NT2/D1 (cell line): ENCODE measurements at regions not wholly inside any gene's neighbourhood (a gene's known extent, or its start where the extent isn't known, plus 50 kb on each side); places are given as distances from the start of the nearest gene placed in this dataset.
"Not testable (repeated sequence)": the region's sequence is repeated elsewhere in the genome, so short reads cannot be mapped to it uniquely, and the experiment has no call there.

Source experiments
- DNase-seq: peaks from one replicate; pipeline ENCODE4 v3.0.0-alpha.2; 2011; ENCODE audit warnings: low read depth, low spot score
- H3K27me3 ChIP-seq: 2 replicates; pipeline ENCODE4 v1.6.0; 2011; ENCODE audit warnings: mild to moderate bottlenecking; ENCODE audit not compliant: insufficient read length, insufficient read depth
- H3K36me3 ChIP-seq: 2 replicates; pipeline ENCODE4 v1.6.1; 2011; ENCODE audit warnings: mild to moderate bottlenecking, low read length, mixed read lengths; ENCODE audit not compliant: insufficient read depth, insufficient read length
- H3K4me1 ChIP-seq: 2 replicates; pipeline ENCODE4 v1.5.1; 2011; ENCODE audit not compliant: insufficient read depth, insufficient read length
- H3K4me3 ChIP-seq: 2 replicates; pipeline ENCODE4 v1.5.1; 2011; ENCODE audit warnings: low read depth; ENCODE audit not compliant: insufficient read length
- H3K9ac ChIP-seq: 2 replicates; pipeline ENCODE4 v1.6.0; 2011; ENCODE audit warnings: low read depth; ENCODE audit not compliant: insufficient read length
- H3K9me3 ChIP-seq: 2 replicates; pipeline ENCODE4 v1.5.1; 2011; ENCODE audit warnings: mild to moderate bottlenecking, low read length; ENCODE audit not compliant: insufficient read depth
- SUZ12 ChIP-seq: IDR thresholded peaks from 2 replicates; pipeline ENCODE4 v1.6.1; 2011; ENCODE audit not compliant: insufficient read length, insufficient read depth; ENCODE audit errors: extremely low read depth
- YY1 ChIP-seq: IDR thresholded peaks from 2 replicates; pipeline ENCODE4 v1.6.1; 2011; ENCODE audit not compliant: insufficient read length, insufficient read depth
- ZNF274 ChIP-seq: IDR thresholded peaks from 2 replicates; pipeline ENCODE4 v1.6.1; 2011; ENCODE audit warnings: mild to moderate bottlenecking, low read depth, low read length

DNA sequence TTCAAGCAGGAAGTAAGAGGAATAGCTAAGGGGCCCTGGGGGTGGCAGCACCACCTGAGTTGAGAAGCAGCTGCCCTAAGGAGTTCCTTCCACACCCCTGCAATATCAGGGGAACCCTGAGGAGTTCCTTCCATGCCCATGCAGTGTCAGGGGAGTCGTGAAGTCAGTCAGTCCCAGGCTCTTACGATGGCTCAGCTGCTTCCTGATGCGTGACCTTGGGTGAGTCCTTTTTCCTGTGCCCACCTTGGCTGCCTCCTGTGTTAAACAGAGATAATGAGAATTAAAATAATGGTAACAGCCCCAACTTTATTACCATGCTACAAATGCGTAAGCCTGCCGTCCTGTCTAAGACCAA lies 181.1 kb downstream of the MIAT start:
- Histone ChIP-seq H3K4me1 (no peaks in the 10 kb centered on the region), H3K9ac (no peak overlapping the region), H3K9me3 (no peaks in the 10 kb centered on the region), H3K36me3 (no peaks in the 10 kb centered on the region), H3K27me3 (peaks cover 7% of the 10 kb centered on the region), H3K4me3 (no peak overlapping the region)
- no peak for TF ChIP-seq YY1
- no peak for TF ChIP-seq SUZ12
- TF ChIP-seq ZNF274, result no peak
- no peak for DNase-seq

DNA sequence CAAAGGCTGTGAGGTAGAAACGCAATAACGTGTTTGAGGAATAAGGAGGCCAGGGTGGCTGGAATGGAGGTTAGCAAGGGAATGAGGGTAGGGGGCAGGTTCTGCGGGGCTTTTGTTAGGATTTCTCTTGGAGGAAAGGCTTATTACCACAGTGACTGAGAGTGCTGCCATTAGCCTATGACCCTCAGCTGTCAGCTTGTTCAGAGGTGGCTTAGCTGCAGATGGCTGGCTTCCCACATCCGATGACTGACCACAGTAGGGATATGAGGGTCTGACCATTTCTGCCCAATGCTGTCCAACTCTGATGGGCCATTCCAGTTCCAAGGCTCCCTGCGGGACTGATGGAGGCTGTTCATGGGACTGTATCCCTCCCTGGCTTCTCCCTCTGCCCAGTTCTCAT lies 181.8 kb downstream of the MIAT start:
- Histone ChIP-seq H3K4me3 (no peak overlapping the region), H3K9ac (no peak overlapping the region), H3K4me1 (no peaks in the 10 kb centered on the region), H3K27me3 (peaks cover 7% of the 10 kb centered on the region), H3K36me3 (no peaks in the 10 kb centered on the region), H3K9me3 (no peaks in the 10 kb centered on the region)
- TF ChIP-seq YY1 (no peak), ZNF274 (no peak), SUZ12 (no peak)
- no peak for DNase-seq

DNA sequence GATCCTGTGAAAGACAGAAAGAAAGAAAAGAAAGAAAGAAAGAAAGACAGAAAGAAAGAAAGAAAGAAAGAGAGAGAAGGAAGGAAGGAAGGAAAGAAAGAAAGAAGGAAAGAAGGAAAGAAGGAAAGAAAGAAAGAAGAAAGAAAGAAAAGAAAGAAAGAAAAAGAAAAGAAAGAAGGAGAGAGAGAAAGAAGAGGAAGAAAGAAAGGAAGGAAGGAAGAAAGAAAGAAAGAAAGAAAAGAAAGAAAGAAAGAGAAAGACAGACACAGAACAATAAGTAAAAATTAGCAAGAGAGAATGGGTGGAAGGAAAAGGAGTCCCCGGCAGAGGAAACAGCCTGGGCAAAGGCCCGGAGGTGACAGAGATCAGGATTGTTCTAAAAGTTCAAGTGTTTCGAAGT lies 183.4 kb downstream of the MIAT start:
- H3K36me3 ChIP-seq, H3K9me3 ChIP-seq, H3K9ac ChIP-seq, H3K27me3 ChIP-seq, H3K4me1 ChIP-seq, H3K4me3 ChIP-seq, DNase-seq: not testable (repeated sequence)

DNA sequence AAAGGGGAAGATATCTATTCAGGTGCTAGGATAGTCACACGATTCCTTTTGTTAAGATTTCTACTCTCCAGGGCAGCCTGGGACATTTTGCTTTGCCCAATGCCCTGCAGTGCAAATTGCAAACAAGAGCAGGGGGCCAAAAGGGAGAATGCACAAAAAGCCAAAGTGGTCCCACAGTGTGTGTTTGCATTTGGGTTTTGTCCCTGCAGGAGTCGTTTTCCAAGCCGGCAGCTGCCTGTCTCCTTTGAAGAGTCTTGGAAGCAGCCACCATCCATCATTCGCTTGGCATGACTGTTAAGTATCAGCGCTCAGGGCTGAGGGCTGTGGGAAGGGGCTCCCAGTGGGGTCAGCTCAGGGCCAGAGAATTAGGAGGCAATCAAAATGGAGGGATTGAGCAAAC lies 184.7 kb downstream of the MIAT start:
- Histone ChIP-seq H3K4me3 (no peak overlapping the region), H3K36me3 (no peaks in the 10 kb centered on the region), H3K4me1 (no peaks in the 10 kb centered on the region), H3K27me3 (peaks cover 7% of the 10 kb centered on the region), H3K9ac (no peak overlapping the region), H3K9me3 (no peaks in the 10 kb centered on the region)
- DNase-seq, result no peak
- TF ChIP-seq SUZ12, result no peak
- TF ChIP-seq YY1, result no peak
- TF ChIP-seq ZNF274, result no peak

DNA sequence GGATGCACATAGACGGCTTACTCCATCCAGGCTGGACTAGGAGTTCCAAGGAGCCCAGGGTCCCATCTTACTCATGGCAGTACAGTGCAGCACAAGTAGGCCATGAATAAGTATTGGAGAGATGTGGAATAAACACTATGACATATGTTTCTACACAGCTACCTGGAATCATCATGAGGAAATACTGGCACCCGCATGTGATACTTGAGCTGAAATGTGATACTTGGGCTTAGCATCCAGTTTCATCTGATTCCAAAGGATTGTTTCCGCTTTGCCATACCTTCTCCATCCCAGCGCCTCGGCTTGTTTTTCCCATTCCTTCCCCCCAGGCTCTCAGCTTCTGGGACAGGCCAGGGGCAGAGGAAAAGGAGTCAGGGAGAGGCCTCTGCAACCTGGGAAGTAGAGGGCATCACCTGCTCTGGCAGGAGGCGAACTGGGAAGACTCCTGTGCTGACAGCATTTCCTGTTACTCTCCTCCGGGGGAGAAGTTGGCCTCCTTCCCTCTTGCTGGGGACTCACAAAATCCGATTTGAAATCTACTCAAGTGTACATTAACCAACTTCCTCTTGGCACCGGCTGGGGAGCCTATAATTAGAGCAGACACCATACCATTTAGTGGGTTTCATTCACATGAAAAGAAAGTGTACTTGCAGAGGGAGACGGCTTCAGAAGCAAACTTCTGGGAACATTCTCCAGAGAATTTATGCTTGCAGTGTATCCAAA lies 187.8 kb downstream of the MIAT start:
- Histone ChIP-seq H3K9ac (no peak overlapping the region), H3K9me3 (no peaks in the 10 kb centered on the region), H3K27me3 (peaks cover 3% of the 10 kb centered on the region), H3K4me1 (no peaks in the 10 kb centered on the region), H3K36me3 (no peaks in the 10 kb centered on the region), H3K4me3 (no peak overlapping the region)
- TF ChIP-seq SUZ12, result no peak
- TF ChIP-seq YY1, result no peak
- no peak for TF ChIP-seq ZNF274
- DNase-seq, result no peak

DNA sequence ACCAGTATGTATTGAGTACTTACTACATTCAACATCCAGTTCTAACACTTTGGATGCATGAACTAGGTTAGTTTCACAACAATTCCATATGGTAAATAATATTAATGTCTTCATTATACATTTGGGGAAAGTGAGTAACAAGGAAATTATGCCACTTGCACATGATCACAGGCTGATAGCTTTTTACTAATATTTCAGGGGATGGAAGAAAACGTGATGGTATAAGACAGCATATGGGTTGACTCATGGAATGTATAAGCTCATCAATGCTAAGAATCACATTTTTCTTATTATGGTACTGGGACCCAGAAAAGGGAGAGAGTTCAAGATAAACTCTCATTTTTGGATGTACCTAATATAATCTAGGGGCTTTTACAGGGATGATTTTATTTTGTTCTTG lies 188.7 kb downstream of the MIAT start:
- no peak for TF ChIP-seq YY1
- no peak overlapping the region for H3K9ac ChIP-seq
- H3K36me3 ChIP-seq, result no peaks in the 10 kb centered on the region

DNA sequence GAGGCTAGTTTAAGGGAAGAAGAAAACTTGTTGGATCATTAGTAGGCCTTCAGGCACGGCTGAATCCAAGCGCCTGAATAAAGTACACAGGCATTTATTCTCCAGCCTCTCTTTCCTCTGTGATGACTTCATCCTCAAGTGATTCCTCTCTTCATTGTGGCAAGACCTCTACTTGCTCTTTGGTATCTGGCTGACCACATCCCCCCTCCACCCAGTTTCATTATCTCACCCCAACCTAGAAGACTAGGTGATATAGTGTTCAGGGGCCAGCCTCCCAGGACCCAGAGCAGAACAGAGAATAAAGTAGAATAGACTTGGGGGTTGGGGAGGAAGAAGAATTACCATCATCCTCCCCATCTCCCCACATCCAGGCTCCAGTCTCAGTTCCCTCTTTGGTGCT lies 189.3 kb downstream of the MIAT start:
- Histone ChIP-seq H3K4me1 (no peaks in the 10 kb centered on the region), H3K4me3 (no peak overlapping the region), H3K27me3 (no peaks in the 10 kb centered on the region), H3K9me3 (no peaks in the 10 kb centered on the region), H3K36me3 (no peaks in the 10 kb centered on the region), H3K9ac (no peak overlapping the region)
- TF ChIP-seq YY1, result no peak
- TF ChIP-seq SUZ12, result no peak
- no peak for TF ChIP-seq ZNF274
- no peak for DNase-seq

More for the DNA sequence above, 188.7 kb downstream of the MIAT start:
- no peak for DNase-seq
- Histone ChIP-seq H3K27me3 (no peaks in the 10 kb centered on the region), H3K9me3 (no peaks in the 10 kb centered on the region), H3K4me1 (no peaks in the 10 kb centered on the region), H3K4me3 (no peak overlapping the region)

DNA sequence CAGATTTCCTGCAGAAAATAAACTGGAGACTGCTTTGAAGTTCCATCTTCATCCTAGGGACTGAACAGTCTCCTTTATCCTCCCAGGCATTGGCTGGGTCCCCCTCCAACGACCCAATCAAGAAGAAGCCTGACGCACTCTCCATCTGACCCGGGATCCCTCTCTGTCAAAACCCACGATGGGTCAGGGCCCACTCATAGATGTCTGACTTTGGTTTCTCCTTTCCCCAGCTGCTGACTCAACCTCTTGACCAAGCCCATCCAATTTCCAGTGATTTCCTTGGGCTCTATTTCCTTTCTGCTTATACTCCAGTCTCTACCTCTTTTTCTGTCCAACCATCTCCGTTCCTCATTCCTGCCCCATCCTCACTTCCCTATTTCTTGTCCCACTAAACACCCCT lies 189.7 kb downstream of the MIAT start:
- no peaks in the 10 kb centered on the region for H3K27me3 ChIP-seq
- no peak for TF ChIP-seq SUZ12
- H3K4me1 ChIP-seq, result no peaks in the 10 kb centered on the region
- H3K9me3 ChIP-seq, result no peaks in the 10 kb centered on the region
- H3K4me3 ChIP-seq, result no peak overlapping the region
- H3K9ac ChIP-seq, result no peak overlapping the region
- H3K36me3 ChIP-seq, result no peaks in the 10 kb centered on the region
- DNase-seq, result no peak
